Endothelial cell of umbilical vein (primary cell): ENCODE measurements at regions not wholly inside any gene's neighbourhood (a gene's known extent, or its start where the extent isn't known, plus 50 kb on each side); places are given as distances from the start of the nearest gene placed in this dataset.

Source experiments
- EZH2 ChIP-seq: IDR thresholded peaks from 2 replicates; pipeline ENCODE4 v1.6.1; 2012; ENCODE audit warnings: borderline replicate concordance, low read depth, mild to moderate bottlenecking, moderate library complexity, low read length, inconsistent platforms; ENCODE audit not compliant: severe bottlenecking
- MYC ChIP-seq: IDR thresholded peaks from one replicate; pipeline ENCODE4 v1.6.1; 2011; ENCODE audit warnings: mild to moderate bottlenecking, low read depth, low read length
- POLR2A ChIP-seq: IDR thresholded peaks from 2 replicates; pipeline ENCODE4 v1.6.1; 2012; ENCODE audit warnings: low read depth, mild to moderate bottlenecking, control low read depth, low read length
- POLR2AphosphoS5 ChIP-seq: IDR thresholded peaks from 2 replicates; pipeline ENCODE4 v1.6.1; 2012; ENCODE audit warnings: low read depth, mild to moderate bottlenecking, control low read depth, low read length, moderate library complexity; ENCODE audit not compliant: insufficient read depth
- TF ChIP-seq, protein P1 (sequence below), 2 donors: IDR thresholded peaks; 1 replicate in 1 of 2; 2 replicates in 1 of 2; pipeline ENCODE4 v1.5.1; 2011; ENCODE audit warnings: low read length in 2 of 2, mild to moderate bottlenecking in 2 of 2, moderate library complexity in 2 of 2, control low read depth in 1 of 2, inconsistent platforms in 1 of 2, low read depth in 1 of 2; ENCODE audit not compliant: insufficient read depth in 1 of 2; ENCODE audit errors: extremely low read depth in 1 of 2
- TF ChIP-seq, protein P2 (sequence below): IDR thresholded peaks from 2 replicates; pipeline ENCODE4 v1.6.1; 2011; ENCODE audit not compliant: insufficient read depth, insufficient read length

DNA sequence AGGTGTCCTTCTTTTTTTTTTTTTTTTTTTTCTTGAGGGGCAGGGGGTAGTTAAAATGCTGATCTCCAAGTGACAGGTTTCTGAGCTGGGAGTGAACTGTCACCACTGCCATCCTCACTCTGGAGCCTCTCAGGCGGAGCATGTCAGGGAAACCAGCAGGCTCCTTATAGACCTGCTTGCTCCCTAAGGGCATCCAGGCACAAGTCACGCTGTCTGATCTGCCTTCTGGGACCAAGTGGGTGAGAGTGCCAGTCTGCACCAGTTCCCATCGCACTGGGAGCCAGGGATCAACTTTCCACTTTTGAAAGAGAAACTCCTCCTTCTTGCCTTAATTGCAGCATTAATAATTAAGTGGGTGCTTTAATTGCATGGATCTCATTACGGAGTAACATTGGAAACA is 537.9 kb upstream of the CADM1 start:
- TF ChIP-seq EZH2 (no peak), POLR2AphosphoS5 (no peak), POLR2A (no peak), MYC (no peak)
- TF ChIP-seq, protein P1, sequence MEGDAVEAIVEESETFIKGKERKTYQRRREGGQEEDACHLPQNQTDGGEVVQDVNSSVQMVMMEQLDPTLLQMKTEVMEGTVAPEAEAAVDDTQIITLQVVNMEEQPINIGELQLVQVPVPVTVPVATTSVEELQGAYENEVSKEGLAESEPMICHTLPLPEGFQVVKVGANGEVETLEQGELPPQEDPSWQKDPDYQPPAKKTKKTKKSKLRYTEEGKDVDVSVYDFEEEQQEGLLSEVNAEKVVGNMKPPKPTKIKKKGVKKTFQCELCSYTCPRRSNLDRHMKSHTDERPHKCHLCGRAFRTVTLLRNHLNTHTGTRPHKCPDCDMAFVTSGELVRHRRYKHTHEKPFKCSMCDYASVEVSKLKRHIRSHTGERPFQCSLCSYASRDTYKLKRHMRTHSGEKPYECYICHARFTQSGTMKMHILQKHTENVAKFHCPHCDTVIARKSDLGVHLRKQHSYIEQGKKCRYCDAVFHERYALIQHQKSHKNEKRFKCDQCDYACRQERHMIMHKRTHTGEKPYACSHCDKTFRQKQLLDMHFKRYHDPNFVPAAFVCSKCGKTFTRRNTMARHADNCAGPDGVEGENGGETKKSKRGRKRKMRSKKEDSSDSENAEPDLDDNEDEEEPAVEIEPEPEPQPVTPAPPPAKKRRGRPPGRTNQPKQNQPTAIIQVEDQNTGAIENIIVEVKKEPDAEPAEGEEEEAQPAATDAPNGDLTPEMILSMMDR (IDR thresholded peaks at IDR 0.05; ENCODE audit: extremely low read depth in 1 of 2, insufficient read depth in 1 of 2, low read depth in 1 of 2, low read length in 2 of 2), result no peak
- TF ChIP-seq, protein P2, sequence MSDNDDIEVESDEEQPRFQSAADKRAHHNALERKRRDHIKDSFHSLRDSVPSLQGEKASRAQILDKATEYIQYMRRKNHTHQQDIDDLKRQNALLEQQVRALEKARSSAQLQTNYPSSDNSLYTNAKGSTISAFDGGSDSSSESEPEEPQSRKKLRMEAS, result no peak
